Coronary artery (tissue), 2 donors: ENCODE measurements at regions not wholly inside any gene's neighbourhood (a gene's known extent, or its start where the extent isn't known, plus 50 kb on each side); places are given as distances from the start of the nearest gene placed in this dataset.
A peak's percentile ranks its signal among the peaks of the same experiment; 100 is the strongest.

Experiments used
- DNase-seq: peaks from one replicate; pipeline ENCODE4 v3.0.0-alpha.2; 2017; ENCODE audit warnings: low spot score
- H3K27ac ChIP-seq, 2 donors: fragments of 200-600 bp; sonication (generic); one replicate each; pipeline ENCODE4 v1.5.1; 2016 to 2019
- H3K4me3 ChIP-seq: fragments of 200-600 bp; sonication (generic); 2 replicates; pipeline ENCODE4 v1.5.1; 2016; ENCODE audit warnings: mild to moderate bottlenecking, moderate library complexity
- CTCF ChIP-seq: fragments of 200-600 bp; sonication (generic); IDR thresholded peaks from one replicate; pipeline ENCODE4 v1.5.1; 2019; ENCODE audit warnings: antibody characterized with exemption

GRCh38 chr4:60201052-60201673 lies 999.0 kb upstream of the ADGRL3 start:
- Histone ChIP-seq H3K27ac (no peak overlapping the region), H3K4me3 (no peak overlapping the region)
- TF ChIP-seq CTCF, result peak; percentile 75
- DNase-seq, result no peak

DNA sequence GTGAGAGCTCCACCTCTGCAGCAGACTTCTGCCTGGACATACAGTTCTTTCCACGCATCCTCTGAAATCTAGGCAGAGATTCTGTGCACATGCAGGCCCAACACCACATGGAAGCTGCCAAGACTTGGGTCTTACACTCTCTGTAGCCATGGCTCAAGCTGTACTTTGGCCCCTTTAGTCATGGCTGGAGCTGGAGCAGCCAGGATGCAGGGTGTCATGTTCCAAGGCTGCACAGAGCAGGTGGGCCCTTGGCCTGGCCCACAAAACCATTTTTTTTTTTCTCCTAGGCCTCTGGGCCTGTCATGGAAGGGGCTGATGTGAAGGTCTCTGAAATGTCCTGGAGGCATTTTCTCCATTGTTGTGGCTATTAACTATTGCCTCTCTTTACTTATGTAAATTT lies 990.5 kb upstream of the ADGRL3 start:
- Histone ChIP-seq H3K27ac (no peak overlapping the region), H3K4me3 (no peak overlapping the region)
- TF ChIP-seq CTCF, result no peak
- DNase-seq, result no peak

DNA sequence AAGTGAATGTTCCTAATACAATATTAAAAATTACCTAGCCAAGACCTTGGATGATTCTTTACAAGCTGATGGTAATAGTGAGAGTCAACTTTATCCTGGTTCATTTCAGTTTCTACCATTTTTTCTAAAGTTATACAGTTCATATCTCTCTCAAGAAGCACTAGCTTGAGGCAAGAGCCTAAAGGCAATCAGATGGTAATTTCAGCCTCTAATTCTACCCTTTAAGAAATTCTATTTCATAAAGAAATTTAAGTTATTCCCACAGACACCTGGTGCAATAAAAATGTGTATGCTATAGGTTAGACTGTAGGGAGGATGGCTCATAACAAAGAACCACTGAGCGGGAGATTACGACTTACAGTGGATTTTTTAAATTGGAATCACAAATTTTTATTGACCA lies 984.2 kb upstream of the ADGRL3 start:
- no peak for DNase-seq
- Histone ChIP-seq H3K4me3 (no peak overlapping the region), H3K27ac (no peak overlapping the region)
- TF ChIP-seq CTCF, result no peak

- H3K4me3 ChIP-seq, result no peak overlapping the region
- no peak for TF ChIP-seq CTCF
- no peak for DNase-seq
- H3K27ac ChIP-seq, result no peak overlapping the region
Measured at GRCh38 chr4:60216752-60217151, 983.4 kb upstream of the ADGRL3 start.

GRCh38 chr4:60221866-60222265 lies 978.3 kb upstream of the ADGRL3 start:
- TF ChIP-seq CTCF, result no peak
- H3K4me3 ChIP-seq, result no peak overlapping the region
- no peak for DNase-seq
- H3K27ac ChIP-seq, result no peak overlapping the region

DNA sequence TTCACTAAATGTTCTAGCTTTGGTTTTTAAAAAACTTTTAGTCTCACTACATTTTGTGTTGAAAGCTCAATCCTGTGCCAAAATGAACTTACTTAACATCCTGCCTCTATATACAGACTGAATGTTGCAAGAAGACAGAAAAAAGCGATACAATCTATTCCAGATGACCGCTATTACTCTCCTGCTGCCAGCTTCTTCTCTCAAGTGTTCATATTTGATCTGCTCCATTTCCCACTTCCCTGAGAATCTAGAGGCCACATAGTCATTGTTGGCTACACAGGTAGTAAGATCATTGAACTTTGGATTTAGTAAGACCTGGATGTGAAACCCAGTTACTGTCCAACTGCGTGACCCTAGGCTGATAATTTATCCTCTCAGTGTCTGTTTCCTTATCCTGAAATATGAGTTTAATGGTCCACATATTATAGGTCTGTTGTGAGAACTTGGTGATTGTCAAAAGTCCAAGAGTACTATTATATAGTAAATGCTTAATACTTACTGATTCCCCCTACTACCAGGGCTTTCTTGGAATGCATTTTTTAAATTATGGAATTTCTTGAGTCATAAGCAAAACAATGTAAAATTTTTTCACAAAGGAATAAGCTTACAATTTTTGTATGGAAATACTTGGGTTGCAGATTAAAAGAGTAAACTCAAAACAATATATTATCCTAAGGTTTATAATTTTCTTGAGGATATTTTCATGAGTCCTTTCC lies 976.8 kb upstream of the ADGRL3 start:
- Histone ChIP-seq H3K4me3 (no peak overlapping the region), H3K27ac (no peak overlapping the region)
- DNase-seq, result no peak
- TF ChIP-seq CTCF, result no peak

DNA sequence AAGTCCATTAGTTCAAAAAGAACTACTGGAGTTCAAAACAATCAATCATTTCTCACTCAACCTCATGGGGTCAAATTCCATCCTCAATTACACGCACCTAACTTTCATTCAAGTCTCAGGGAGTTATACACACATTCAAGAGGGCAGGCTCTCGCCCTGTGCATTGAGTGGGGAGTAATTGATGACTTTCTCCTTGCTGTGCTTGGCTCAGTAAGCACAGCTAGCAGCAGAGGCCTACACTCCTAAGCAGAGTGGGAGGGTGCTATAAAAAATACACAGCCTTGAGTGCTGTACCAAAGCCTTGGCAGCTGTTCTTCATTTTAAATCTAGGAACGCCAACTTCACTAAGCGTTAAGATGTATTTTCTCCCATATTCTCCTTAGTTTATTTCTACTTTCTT lies 958.3 kb upstream of the ADGRL3 start:
- Histone ChIP-seq H3K27ac (no peak overlapping the region), H3K4me3 (no peak overlapping the region)
- no peak for DNase-seq
- no peak for TF ChIP-seq CTCF
